NCI-H2227 (cell line): ENCODE measurements at regions not wholly inside any gene's neighbourhood (a gene's known extent, or its start where the extent isn't known, plus 50 kb on each side); places are given as distances from the start of the nearest gene placed in this dataset.
A peak's percentile ranks its signal among the peaks of the same experiment; 100 is the strongest.
"Not testable (repeated sequence)": the region's sequence is repeated elsewhere in the genome, so short reads cannot be mapped to it uniquely, and the experiment has no call there.

Experiments
- DNase-seq: peaks from one replicate; lab custom pipeline; 2025; ENCODE audit not compliant: unreplicated experiment; lab: John Stamatoyannopoulos, UW

GRCh38 chr1:242826701-242827336 is 302.3 kb upstream of the PLD5 start:
- no peak for DNase-seq

DNA sequence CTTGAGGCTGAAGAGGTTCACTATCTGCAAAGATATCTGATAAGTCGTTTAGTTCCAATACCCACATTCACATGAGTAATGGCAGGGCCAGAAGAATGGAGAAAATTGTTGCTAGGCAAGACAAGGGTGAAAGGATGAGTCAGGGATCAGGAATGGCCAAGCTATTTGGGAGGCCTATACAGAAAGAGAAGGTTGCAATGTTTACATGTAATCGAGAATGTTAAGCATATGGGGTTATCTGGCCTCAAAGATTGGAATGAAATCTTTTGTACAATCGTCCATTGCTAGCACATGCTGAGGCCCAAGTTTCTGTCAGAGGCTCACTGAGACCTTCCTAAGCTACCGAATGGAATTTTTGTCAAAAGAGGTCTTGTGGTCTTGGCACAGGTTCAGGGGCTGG is 299.9 kb upstream of the PLD5 start:
- DNase-seq = no peak

- DNase-seq = no peak
Measured at GRCh38 chr1:242813490-242814091, 289.1 kb upstream of the PLD5 start.

GRCh38 chr1:242811092-242811840 is 286.8 kb upstream of the PLD5 start:
- no peak for DNase-seq

GRCh38 chr1:242806324-242806723 is 281.8 kb upstream of the PLD5 start:
- DNase-seq = no peak

DNA sequence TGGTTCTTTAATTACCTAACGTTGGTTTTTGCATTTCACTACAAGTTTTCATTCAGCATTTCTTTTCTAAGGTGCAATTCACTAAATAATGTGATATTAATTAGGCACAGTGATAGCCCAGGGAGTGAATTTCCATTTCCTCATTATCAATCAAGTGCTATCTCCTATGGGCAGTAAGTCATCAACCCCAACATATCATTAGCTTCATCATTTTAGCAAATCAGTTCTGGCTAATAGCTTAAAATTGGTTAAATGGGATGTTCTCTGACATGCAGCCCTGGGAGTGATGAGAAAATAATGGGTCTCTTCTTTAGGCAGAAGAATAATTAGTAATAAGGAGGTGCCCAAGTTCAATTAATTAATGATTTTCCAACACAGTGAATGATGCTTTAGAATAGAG is 280.9 kb upstream of the PLD5 start:
- DNase-seq = not testable (repeated sequence)

DNA sequence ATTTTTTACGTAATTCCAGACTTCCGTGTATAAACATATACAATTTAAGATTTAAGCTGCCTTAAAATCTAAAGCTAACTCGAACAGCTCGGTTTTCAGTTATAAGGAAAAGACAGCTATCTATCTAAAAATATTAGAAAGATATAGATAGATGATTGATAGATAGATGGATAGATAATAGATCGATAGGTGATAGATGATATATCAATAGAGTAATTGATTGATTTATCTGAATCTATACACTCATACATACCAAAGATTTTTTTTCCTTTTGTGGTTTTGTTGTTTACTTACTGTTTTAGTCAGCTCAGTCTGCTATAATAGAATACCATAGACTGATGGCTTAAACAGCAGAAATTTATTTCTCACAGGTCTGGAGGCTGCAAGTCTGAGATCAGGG is 278.5 kb upstream of the PLD5 start:
- DNase-seq = no peak

DNA sequence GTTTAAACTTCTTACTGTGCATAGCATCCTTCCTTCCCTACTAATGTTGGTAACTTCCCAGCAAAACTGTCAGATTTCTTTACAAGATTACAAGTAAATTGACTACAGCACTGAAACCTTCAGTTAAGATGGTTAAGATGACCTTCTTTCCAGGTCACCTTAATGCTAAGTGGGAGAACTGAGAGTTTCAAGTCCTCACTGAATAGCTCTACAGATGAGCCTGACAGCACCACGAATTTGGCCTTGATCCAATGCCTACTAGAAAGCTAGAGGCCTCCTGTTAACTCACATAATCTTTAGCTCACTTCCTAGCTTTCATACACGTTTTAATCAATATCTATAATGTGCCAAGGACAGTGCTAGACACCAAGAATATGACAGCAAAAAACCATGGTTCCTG is 276.0 kb upstream of the PLD5 start:
- peak; percentile 10 for DNase-seq

- no peak for DNase-seq
Measured at GRCh38 chr1:242797856-242798255, 273.4 kb upstream of the PLD5 start.

DNA sequence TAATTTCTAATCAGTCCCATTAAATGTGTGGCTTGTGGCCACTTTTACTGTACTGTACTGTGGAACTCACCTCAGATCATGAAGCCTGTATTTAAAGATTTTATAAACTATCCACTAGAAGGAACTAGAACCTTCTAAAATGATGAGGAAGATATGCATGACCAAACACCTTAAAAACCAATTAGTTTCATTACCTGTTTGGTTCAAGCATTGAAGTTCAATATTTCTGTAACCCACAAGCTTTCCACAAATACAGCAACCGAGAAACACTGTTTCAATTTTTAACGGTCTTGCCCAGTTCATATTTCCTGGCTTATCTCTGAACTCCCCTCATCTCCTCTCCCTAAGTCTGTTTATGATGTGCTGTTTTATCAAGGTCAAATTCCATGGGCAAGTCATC is 264.3 kb upstream of the PLD5 start:
- no peak for DNase-seq

- peak; percentile 25 for DNase-seq
Measured at GRCh38 chr1:242787968-242788367, 263.5 kb upstream of the PLD5 start.

GRCh38 chr1:242784807-242785206 is 260.3 kb upstream of the PLD5 start:
- no peak for DNase-seq

GRCh38 chr1:242784084-242784483 is 259.6 kb upstream of the PLD5 start:
- no peak for DNase-seq

DNA sequence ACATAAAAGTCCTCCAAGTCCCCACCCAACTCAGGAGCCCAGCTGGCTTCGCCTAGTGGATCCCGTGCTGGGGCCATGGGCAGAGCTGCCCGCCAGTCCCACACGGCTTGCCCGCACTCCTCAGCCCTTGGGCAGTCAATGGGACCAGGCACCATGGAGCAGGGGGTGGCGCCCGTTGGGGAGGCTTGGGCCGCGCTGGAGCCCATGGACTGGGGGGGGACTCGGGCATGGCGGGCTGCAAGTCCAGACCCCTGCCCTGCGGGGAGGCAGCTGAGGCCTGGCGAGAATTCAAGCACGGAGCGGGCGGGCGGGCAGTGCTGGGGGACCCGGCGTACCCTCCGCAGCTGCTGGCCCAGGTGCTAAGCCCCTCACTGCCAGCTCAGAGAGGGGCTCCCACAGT is 249.8 kb upstream of the PLD5 start:
- DNase-seq = no peak

DNA sequence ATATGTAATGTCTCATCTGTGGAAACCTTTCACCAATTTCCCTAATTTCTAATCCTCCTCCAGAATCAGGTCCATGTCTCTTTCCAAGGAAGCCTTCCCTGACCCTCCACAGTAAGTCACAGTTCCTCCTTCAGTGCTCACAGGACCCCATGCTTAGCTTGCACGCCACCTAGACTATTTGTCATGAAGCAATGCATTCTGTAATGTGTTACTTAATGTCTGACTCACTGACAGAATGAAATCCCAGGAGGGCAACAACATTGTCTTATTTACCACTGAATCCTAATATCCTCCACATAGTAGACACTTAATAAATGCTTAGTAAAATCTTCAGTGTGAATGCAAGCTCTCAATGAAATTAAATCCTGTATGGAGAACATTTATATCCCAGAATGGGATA is 245.9 kb upstream of the PLD5 start:
- no peak for DNase-seq

DNA sequence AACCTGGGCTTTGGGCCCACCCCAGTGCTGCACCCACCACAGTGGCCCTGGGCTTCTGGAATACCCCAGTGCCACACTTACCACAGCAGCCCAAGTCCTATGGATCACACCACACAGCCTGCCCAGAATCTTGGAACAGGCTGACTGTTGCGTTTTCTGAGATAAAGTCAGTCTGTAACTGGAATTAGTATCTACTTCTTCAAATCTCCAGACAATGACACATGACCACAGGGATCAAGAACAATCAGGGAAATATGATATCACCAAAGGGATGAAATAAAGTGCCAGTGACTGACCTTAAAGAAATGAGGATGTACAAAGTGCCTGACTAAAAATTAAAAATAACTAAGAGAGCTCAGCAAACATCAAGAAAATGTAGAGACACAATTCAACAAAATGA is 239.7 kb upstream of the PLD5 start:
- DNase-seq = no peak

DNA sequence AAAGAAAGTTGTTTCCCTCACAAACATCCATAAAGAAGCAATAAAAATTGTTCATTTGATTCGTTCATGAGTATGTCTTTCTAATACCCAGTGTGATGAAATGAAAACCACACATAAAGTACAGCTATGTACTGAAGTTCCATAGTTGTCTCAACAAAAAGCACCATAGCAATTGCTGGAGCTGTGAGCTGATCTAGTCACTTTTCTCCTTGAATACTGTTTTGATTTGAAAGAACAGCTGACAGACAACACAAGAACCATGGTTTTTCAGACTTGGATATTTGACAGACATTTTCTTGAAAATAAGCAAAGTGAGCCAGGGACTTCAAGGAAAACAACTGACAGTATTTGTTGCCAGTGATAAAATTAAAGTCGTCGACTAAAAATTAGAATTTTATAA is 237.1 kb upstream of the PLD5 start:
- DNase-seq = no peak

GRCh38 chr1:242754926-242755325 is 230.4 kb upstream of the PLD5 start:
- DNase-seq = no peak

GRCh38 chr1:242754125-242754524 is 229.6 kb upstream of the PLD5 start:
- DNase-seq = no peak

DNA sequence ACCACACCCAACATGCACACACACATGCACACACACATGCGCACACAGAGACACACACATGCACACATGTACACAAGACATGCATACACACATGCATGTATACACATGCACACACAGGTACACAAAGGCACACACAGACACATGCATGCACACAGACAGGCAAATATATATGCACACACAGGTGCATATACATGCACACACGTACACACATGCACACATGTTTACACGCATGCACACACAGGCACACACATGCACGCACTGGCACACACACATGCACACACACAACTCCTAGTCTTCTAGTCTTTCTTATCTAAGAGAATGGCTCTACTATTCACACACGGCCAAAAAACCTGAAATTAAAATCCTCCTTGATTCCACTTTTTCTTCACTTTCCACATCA is 222.7 kb upstream of the PLD5 start:
- DNase-seq = no peak

- DNase-seq = peak; percentile 71
Measured at GRCh38 chr1:242745079-242745478, 220.6 kb upstream of the PLD5 start.

DNA sequence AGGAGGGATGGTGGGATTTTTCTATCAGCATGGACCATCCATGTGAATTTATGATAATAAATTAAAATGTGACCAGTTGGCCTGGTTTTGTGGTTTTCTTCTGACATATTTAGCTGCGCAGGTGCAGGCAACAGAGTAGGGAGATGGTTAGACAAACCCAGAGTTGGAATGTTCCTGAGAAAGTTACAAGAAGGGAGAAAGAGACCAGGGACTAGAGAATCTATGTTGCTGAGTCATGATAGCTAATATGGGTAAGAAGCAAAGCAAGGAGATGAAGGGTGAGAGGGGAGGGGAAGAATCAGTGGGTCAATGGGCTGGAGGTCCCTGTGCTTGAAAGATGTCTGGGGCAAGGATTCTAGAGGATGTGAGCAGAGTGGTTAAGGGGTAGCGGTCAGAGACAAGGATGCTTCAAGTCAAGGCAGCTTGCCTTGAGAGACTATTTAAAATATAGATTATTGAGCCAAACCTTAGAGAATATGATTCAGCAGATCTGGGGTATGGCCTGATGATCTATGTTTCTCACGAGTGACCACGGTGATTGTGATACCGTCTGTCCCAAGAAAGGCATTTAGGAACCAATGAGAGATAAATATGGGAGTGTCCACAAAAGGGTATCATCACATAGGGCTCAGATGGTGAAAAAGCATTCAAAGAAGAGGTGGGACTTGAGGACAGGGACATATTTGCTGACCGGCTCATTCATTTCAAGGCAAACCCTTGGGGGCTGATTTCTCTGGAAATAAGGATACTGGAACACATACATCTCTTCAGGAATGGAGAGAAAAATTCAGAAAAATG is 219.7 kb upstream of the PLD5 start:
- no peak for DNase-seq
